ENCODE measurements at regions not wholly inside any gene's neighbourhood (a gene's known extent, or its start where the extent isn't known, plus 50 kb on each side); places are given as distances from the start of the nearest gene placed in this dataset.

- H3K4me3 ChIP-seq (ENCODE audit: low read depth in 2 of 2, low read length in 1 of 2): no peak overlapping the region
- ChIA-PET POLR2A (no interaction called here), CTCF (interaction anchor here (0.7 to 14.1 kb wide), 3 partner anchors 17 to 323 kb away, joined by 3 to 185 read pairs (median 9); no protein-coding TSS in a partner anchor)
- H3K27me3 ChIP-seq (ENCODE audit: insufficient read depth): no peaks in the 10 kb centered on the region
- no peak overlapping the region for H3K4me2 ChIP-seq
- H4K20me1 ChIP-seq (ENCODE audit: insufficient read depth): no peaks in the 10 kb centered on the region
- H3K9me2 ChIP-seq: no peaks in the 10 kb centered on the region; the same call in 1 of the 2 replicates
- peak; percentile 21 for DNase-seq
- H3K9me3 ChIP-seq: no peaks in the 10 kb centered on the region
- 88% methylated on average over 28 of the region's 40 CpGs for WGBS (ENCODE audit: low lambda C conversion rate)
- no peak overlapping the region for H3K27ac ChIP-seq (ENCODE audit: low read depth in 2 of 2, low read length in 1 of 2)
- H3K9ac ChIP-seq: no peak overlapping the region
- TF ChIP-seq ZBTB33 (IDR thresholded peaks at IDR 0.05; ENCODE audit: borderline replicate concordance, low read depth): no peak
- no peak for TF ChIP-seq MEF2A (IDR thresholded peaks at IDR 0.05; ENCODE audit: borderline replicate concordance, low read depth)
- TF ChIP-seq RCOR1 (IDR thresholded peaks at IDR 0.05; ENCODE audit: low read length): no peak
- no peak for TF ChIP-seq RAD21 (IDR thresholded peaks at IDR 0.05; ENCODE audit: low read length)
- no peak for TF ChIP-seq GATA2 (CRISPR knock-in tag; IDR thresholded peaks at IDR 0.05)
- TF ChIP-seq FOXM1 (IDR thresholded peaks at IDR 0.05; ENCODE audit: low read depth): no peak
- TF ChIP-seq USF1 (IDR thresholded peaks at IDR 0.05; ENCODE audit: borderline replicate concordance, low read depth): no peak
- no peak for TF ChIP-seq REST (IDR thresholded peaks at IDR 0.05; ENCODE audit: low read depth, low read length)
- TF ChIP-seq CHD2 (IDR thresholded peaks at IDR 0.05; ENCODE audit: low read length, partially characterized antibody): no peak
- no peak for TF ChIP-seq GABPA (IDR thresholded peaks at IDR 0.05; ENCODE audit: low read depth)
- no peak for TF ChIP-seq CTCF (IDR thresholded peaks at IDR 0.05)
- TF ChIP-seq EZH2phosphoT487 (IDR thresholded peaks at IDR 0.05; ENCODE audit: borderline replicate concordance, low read depth): no peak
- no peak for TF ChIP-seq FOSL2 (IDR thresholded peaks at IDR 0.05; ENCODE audit: borderline replicate concordance, low read depth)
- TF ChIP-seq MXI1 (IDR thresholded peaks at IDR 0.05; ENCODE audit: low read depth, low read length): no peak
- TF ChIP-seq NFIC (IDR thresholded peaks at IDR 0.05; ENCODE audit: borderline replicate concordance): no peak
- TF ChIP-seq POLR2AphosphoS5 (IDR thresholded peaks at IDR 0.05; ENCODE audit: low read depth, low read length): no peak
- no peak for TF ChIP-seq SIN3A (IDR thresholded peaks at IDR 0.05; ENCODE audit: borderline replicate concordance, low read depth, low read length)
- TF ChIP-seq TCF12 (IDR thresholded peaks at IDR 0.05): no peak
- no peak for TF ChIP-seq YY1 (IDR thresholded peaks at IDR 0.05; ENCODE audit: low read depth)
- H3K36me3 ChIP-seq (replicated peaks in 1 of 2; ENCODE audit: control insufficient read depth in 1 of 2, insufficient read depth in 2 of 2, low read length in 1 of 2): no peaks in the 10 kb centered on the region
- no peaks in the 10 kb centered on the region for H3K79me2 ChIP-seq (ENCODE audit: insufficient read depth)
- H3K4me1 ChIP-seq (ENCODE audit: control insufficient read depth in 1 of 2, insufficient read depth in 2 of 2, low read depth in 1 of 2, low read length in 1 of 2): peaks cover 0 to 15% of the 10 kb centered on the region in 2 experiments; a peak in 2 of 4 replicates
- no peak overlapping the region for H2AFZ ChIP-seq (ENCODE audit: low read depth)
- H3F3A ChIP-seq (replicated peaks; ENCODE audit: insufficient read depth): no peaks in the 10 kb centered on the region
Measured at GRCh38 chr7:35968140-35968940, 167.5 kb downstream of the SEPTIN7 start.

All from SK-N-SH (cell line).